Left ventricle myocardium superior (tissue), 1 donor: ENCODE measurements at regions not wholly inside any gene's neighbourhood (a gene's known extent, or its start where the extent isn't known, plus 50 kb on each side); places are given as distances from the start of the nearest gene placed in this dataset.
A peak's percentile ranks its signal among the peaks of the same experiment; 100 is the strongest.

ENCODE experiments used
- ATAC-seq: fragments of 200-7000 bp; cut with Tn5 transposase; one replicate; pipeline ENCODE4 v1.9.1; 2020; ENCODE audit warnings: mild to moderate bottlenecking, moderate library complexity
- DNase-seq: peaks from one replicate; pipeline ENCODE4 v3.0.0-alpha.2; 2020
- intact Hi-C: fragments of 100-400 bp; cut with micrococcal nuclease; formaldehyde crosslinking; loops from one replicate; pipeline ENCODE4 v1.11.0; 2022
- donor health status: DM: no; HTN: yes; CAD: no; lungs with severe emphysema.

DNA sequence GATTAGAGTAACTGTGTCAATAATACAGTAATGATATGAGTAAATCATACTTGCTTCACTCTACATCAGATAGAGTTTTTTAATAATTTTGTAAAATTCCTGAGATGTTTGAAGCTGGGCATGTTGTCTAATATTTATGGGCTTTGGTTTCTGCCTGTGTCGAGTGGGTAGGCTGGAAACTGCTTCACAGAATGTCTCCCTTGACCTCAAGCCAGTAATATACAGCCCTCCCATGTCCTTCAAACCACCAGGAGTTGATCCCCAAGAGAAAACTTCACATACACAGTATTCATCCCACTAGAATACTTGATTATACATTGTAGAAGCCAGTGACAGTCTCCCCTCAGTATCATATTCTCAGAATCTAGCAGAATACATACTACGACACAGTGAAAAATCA lies 284.8 kb upstream of the TENM3 start:
- intact Hi-C loops: no loop called here
- ATAC-seq (no peak), DNase-seq (no peak)

DNA sequence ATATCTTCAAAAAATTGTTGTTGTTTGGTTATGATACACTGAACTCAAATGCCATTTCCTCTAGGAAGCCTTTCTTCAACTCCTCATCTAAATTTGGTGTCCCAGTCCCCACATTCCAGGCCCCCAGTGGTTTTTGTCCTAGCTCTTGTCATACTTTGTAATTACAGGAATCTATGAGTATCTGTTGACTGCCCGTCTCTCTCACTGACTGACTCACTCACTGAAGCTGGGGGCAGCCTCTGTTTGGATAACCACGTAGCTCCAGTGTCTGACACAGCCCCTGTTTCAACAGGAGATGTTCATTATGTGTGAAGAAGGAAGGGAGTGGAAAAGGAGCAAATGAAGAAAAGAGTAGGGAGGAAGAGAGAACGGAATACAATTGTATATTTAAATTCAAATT lies 284.1 kb upstream of the TENM3 start:
- intact Hi-C loops: no loop called here
- no peak for DNase-seq
- no peak for ATAC-seq

- DNase-seq (no peak), ATAC-seq (no peak)
- intact Hi-C loops: no loop called here
These were observed 282.8 kb upstream of the TENM3 start for GRCh38 chr4:181960384-181960783.

DNA sequence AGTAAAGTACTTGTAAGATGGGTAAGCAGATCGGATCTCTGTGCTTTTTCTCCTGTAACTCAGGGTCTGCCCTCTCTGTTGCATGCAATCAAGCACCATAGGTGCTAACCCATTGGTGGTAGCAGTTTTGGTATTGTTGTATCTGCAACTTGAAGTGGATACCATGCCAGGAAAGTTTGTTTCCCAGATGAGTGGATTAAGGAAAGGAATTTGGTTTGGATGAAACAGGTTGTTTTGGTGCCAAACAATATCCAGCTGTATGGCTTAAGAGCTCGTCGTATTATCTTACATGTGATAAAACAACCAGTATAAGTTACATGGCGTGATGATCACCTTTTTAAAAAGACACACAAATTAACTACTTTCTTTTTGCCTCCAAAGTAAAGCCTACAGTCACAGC lies 280.9 kb upstream of the TENM3 start:
- intact Hi-C loops: no loop called here
- ATAC-seq: no peak
- DNase-seq: no peak

DNA sequence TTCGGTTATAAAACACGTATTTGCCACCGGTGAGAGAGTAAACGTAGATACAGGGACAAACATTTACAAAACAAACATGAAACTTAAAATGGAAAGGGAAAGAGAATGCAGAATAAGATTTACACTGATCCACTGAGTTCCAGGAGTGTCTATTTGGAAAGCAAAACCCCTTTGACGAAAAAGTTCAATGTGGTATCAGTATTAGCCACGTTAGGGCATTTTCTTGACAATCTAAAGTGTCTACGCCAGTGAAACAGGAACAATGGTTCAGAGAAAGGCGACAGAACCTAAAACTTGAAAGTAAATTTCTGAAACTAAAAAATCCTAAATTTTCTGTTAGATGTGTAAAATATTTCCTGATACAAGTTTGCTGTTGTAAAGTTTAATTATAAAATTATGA lies 278.5 kb upstream of the TENM3 start:
- intact Hi-C loops: no loop called here
- ATAC-seq (no peak), DNase-seq (no peak)

DNA sequence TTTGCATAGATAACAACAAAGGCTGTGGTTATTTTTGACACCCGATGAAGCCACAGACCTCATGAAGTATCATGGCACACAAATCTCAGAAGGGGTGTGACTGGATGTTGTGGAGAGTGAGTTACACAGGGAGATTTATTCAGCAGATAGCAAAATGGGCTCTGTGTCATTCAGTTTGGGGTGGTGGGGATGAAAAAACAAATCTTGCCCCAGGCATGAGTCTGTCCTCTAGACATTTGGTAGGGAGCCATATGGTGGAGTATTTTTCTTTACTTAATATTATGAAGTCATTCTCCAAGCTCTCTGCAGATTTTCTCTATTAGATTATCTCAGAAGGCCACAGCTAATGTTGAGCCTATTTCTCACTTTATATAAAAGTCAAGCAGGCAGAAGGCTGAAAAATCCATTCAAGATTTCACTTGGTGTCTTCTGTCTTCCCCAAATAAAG lies 277.1 kb upstream of the TENM3 start:
- DNase-seq (no peak), ATAC-seq (no peak)
- intact Hi-C loops: no loop called here

DNA sequence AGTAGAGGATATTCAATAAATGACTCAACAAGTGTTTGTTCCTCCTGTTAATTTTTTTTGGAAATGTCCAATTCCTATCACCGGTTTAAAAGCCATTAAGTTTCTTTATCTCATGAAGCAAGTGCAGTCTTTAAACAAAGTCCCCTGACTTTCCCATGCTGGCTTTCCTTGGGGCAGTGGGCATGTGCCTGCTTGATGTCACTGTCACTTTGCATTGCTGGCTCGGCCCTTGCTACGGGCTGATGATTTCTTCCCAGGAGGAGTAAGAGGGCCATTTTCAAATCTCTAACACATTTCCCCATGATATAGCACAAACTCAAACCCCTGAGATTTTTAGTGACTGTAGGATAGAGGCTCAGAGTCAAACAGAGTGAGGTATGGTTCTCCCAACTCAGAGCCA lies 275.8 kb upstream of the TENM3 start:
- DNase-seq (no peak), ATAC-seq (no peak)
- intact Hi-C loops: no loop called here

GRCh38 chr4:181968371-181968770 lies 274.8 kb upstream of the TENM3 start:
- ATAC-seq (no peak), DNase-seq (no peak)
- intact Hi-C loops: no loop called here

DNA sequence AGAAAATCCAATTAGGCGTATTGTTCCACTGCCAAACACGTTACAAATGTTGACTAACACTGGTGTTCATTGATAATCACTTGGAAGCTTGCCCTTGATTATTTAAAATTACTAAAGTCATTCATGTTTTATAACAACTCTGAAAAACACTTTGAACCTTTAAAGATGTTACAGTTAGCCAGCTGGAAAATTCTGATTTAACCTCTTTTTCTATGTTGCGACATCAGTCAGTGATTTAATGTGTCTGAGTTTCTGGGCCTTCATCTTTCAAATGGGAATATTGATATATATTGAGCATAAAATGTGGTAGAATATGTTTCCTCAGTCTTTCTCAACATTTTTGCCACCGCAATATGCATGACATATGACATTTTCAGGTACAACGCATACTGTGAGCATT lies 274.1 kb upstream of the TENM3 start:
- intact Hi-C loops: no loop called here
- DNase-seq: no peak
- ATAC-seq: no peak

- ATAC-seq (no peak), DNase-seq (no peak)
- intact Hi-C loops: no loop called here
These were observed 272.8 kb upstream of the TENM3 start for GRCh38 chr4:181970366-181970765.

- intact Hi-C loops: no loop called here
- no peak for ATAC-seq
- no peak for DNase-seq
These were observed 271.8 kb upstream of the TENM3 start for GRCh38 chr4:181971411-181971810.

DNA sequence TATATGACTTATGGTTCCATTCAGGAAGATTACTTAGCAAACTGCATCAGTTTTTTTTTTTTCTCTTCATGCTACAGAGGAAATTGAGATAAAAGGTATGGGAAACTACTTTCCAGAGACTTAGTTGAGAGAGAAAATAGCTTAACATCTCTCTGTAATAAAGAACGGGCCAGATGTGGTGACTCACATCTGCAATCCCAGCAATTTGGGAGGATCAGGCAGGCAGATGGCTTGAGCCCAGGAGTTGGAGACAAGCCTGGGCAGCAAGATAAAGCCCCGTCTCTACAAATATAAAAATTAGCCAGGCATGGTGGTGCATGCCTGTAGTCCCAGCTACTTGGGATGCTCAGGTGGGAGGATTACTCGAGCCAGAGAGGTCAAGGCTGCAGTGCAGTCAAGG lies 271.2 kb upstream of the TENM3 start:
- ATAC-seq (peak; percentile 64), DNase-seq (no peak)
- intact Hi-C loops: no loop called here

DNA sequence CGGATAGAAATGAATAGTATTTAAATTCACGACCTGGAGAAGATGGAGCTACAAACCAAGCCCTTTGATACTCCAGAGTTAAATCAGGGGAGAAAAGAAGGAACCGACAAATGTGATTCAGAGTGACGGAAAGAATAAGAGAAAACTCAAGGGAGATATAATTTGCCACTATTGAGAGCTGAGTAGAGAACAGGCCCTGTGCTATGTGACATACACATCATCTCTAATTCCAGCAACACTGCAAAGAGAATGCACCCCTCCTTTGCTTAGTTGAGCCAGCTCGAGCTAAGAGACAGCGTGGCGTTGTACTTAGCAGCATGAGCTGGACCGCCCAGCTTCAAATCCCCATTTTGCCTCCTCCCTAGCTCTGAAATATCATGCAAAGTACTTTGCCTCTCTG lies 266.4 kb upstream of the TENM3 start:
- no peak for ATAC-seq
- intact Hi-C loops: no loop called here

DNA sequence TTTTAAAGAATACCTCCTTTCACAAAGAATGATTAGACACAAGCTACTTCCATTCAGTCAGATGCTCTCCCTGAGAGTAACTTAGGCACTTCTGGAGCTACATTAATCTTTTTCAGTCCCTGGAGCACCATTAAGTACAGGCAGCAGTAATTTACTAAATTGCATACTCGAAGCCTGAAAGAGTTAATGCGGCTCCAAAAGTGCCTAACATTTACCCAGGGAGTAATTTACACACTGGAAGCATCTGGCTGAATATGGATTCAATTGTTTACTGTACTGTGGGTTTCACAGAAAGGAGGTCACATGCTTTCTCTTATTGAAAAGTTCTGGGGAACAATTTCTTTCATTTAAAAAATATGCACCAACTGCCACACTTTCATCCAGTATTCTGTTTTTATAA lies 260.8 kb upstream of the TENM3 start:
- DNase-seq (no peak), ATAC-seq (no peak)
- intact Hi-C loops: no loop called here

More for the DNA sequence above, 266.4 kb upstream of the TENM3 start:
- DNase-seq: no peak

DNA sequence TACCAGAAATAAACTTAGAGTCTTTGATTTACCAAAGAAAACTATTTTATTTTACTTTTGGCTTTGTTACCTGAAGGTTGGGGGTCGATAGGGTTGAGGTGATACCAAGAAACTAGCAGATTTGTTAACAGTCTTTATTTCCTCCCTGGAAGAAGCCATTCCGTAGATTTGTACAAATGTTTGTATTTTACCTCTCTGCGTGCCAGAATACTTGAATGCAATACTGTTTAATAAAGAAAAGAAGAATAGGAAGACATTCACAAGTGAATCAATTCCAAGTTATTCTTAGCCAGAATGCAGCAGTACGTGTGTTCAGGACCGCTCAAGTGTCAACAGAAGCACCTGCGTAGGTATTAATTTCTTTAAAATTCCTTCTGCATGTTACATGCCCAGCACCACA lies 260.3 kb upstream of the TENM3 start:
- intact Hi-C loops: no loop called here
- ATAC-seq (no peak), DNase-seq (no peak)

DNA sequence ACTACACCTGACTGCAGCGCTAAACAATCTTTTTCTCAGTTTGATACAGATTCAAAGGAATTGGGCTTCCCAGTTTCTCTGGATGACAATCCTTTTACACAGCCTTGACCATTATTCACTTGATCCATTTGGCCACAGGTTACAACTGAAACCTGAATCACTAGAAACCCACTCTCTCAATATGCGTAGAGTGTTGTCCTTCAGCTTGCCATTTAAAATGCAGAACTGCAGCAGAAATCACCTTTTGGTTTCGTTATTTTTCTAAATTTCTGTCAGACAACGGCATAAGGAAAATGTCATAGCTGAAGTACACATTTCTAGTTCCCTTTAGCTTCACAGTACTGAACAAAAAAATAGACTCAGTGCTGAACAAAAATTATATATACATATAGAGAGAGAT lies 255.8 kb upstream of the TENM3 start:
- intact Hi-C loops: no loop called here
- DNase-seq: no peak

DNA sequence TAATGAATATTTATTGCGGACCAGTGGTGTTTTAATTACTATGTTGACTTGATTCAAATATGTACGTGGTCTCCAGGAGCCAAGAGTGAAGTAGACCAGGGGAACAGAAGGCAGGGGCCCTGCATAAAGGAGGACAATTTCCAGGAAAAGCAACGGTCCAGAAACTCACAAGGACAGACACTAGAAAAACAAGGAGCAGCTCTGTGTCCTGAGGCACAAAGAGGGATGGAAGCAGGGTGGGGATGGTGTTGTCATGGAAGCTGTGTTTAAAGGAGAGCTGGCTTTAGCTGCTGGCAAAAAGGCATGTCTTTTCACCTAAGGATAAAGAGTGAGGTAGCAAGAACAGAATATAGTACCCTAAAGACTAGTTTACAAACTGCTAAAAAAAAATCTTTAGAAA lies 254.1 kb upstream of the TENM3 start:
- intact Hi-C loops: no loop called here
- ATAC-seq: no peak
- no peak for DNase-seq

More for the DNA sequence above, 255.8 kb upstream of the TENM3 start:
- no peak for ATAC-seq

DNA sequence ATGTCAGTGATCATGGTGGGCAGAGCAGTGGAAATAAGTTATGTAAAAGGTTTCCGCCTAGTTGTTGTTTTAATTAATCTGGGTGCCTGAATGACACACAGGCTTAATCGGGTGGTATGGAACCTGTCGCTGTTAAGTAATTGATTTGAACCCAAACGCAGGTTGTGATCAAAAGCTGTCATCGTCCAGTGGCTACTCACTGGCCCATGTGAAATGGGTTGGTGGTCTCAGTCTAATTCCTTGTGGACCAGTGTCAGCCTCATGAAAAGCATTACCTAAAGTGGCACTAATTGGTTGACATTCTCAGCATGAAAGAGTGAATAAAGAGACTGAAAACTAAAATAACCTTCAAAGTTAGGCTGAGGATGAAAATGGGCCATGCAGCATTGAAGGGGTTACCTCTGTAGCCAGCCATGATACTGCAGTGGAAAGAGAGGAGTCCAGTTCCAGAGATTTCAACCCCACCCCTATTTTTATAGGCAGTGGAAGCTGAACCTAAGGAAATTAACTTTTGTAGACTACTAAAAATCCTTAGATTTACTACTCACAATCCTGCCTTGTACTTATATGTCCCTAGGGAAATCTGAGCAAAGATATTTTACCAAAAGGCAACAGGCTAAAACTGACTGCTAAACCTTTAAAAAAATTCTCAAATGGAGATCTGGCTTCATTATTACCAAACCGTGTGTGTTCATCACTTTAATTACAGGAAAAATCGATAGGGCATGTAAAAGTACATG lies 251.7 kb upstream of the TENM3 start:
- intact Hi-C loops: no loop called here
- ATAC-seq: no peak
- DNase-seq: no peak

DNA sequence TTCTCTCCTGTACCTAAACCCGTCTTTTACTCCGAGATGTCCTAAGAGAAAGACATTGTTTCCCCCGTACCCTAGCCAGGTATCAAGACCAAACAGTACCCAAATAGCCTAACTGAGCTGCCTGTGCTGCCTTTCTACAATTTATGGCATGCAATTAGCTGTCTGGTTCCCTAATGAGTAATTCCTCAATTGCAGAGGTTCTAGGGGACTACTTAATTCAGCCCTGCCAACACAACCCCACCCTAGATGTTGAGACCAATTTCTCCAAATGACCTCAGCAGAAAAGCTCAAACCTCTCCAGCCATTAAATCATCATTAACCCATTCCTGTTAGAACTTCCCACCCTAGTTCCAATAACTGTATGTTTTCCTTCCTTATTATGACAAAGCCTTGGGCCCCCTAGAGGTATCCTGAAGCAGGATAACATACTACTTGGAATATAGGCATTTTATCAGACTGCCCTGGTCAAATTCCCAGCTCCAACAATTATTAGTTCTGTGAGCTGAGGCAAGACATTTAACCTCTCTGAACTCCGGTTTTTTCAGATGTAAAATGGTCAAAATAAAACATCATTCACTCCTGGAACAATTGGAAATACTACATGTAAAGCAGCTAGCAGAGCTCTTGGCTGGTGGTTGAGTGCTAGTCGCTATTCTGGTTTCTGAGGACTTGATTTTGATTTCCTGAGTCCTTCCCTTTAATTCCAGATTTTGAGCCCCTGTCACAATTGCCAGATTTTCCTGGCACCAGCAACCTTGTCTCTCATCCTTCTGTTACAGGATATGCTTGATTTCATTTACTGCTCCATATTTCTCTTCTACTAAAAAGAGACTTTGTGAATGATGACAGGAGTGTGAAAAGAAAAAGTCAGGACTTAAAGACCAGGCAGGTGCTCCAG lies 244.6 kb upstream of the TENM3 start:
- DNase-seq (no peak), ATAC-seq (no peak)
- intact Hi-C loops: no loop called here

DNA sequence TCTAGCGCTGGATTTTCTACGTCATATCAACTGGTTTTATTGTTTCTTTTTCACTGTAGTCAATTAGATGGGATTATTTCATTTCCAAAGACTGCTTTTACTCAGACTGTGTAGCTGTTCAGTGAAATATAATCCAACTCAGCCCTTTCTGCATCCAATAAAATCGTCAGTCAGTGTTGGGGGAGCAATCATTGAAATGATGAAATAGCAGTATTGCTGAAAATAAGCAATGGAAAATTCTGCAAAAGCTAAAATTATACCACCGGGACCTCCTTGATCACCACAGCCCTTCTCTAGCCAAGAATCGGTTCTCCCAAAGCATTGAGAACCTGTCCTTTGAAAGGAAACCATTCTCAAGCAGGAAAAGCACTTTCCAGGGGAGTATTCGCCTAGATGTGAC lies 243.1 kb upstream of the TENM3 start:
- no peak for DNase-seq
- no peak for ATAC-seq
- intact Hi-C loops: no loop called here

- ATAC-seq (no peak), DNase-seq (no peak)
- intact Hi-C loops: no loop called here
These were observed 232.3 kb upstream of the TENM3 start for GRCh38 chr4:182010876-182011275.
